HG02884 (cell line): ENCODE measurements at regions not wholly inside any gene's neighbourhood (a gene's known extent, or its start where the extent isn't known, plus 50 kb on each side); places are given as distances from the start of the nearest gene placed in this dataset.
"Not testable (repeated sequence)": the region's sequence is repeated elsewhere in the genome, so short reads cannot be mapped to it uniquely, and the experiment has no call there.

Source experiments
- ATAC-seq: cut with Tn5 transposase; IDR thresholded peaks from one replicate; pipeline ENCODE4 v1.9.1; 2021; ENCODE audit warnings: mild to moderate bottlenecking, moderate library complexity; ENCODE audit not compliant: unreplicated experiment

- no peak for ATAC-seq
These were observed 246.0 kb downstream of the HAPSTR1 start for GRCh38 chr16:9337308-9338032.

GRCh38 chr16:9338068-9338467, 246.6 kb downstream of the HAPSTR1 start:
- ATAC-seq: no peak

GRCh38 chr16:9338510-9338909, 247.1 kb downstream of the HAPSTR1 start:
- ATAC-seq: no peak

GRCh38 chr16:9340526-9341256, 249.2 kb downstream of the HAPSTR1 start:
- ATAC-seq: no peak

- no peak for ATAC-seq
These were observed 251.8 kb downstream of the HAPSTR1 start for GRCh38 chr16:9343276-9343675.

DNA sequence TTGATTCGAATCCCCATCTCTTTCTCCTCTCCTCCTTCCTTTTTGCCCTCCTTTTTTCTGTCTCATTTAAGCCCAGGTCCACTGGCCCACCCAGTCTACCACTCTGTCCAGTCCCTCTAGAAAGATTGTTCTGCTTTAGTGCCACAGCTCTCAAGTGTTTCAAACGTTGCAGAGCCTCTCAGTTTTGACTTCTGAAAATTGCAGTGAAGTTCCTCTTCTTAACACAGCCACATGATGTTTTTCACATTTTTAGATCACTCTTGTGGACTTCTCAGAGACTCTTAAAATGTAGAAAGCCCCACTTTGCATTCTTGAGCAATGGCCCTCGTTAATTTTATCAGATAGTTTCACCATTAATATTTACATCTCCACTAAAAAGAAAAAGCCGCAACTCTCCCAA, 253.1 kb downstream of the HAPSTR1 start:
- no peak for ATAC-seq

- no peak for ATAC-seq
These were observed 253.6 kb downstream of the HAPSTR1 start for GRCh38 chr16:9345046-9345445.

GRCh38 chr16:9345880-9346279, 254.4 kb downstream of the HAPSTR1 start:
- no peak for ATAC-seq

DNA sequence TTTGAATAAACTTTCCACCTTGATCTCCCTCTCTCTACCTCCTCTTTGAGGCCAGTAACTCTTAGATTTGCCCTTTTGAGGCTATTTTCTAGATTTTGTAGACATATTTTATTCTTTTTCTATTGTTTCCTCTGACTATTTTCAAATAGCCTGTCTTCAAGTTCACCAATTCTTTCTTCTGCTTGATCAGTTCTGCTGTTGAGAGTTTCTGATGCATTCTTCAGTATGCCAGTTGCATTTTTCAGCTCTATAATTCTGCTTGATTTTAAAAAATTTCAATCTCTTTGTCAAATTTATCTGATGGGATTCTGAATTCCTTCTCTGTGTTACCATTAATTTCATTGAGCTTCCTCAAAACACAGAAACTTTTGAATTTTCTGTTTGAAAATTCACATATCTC, 257.5 kb downstream of the HAPSTR1 start:
- no peak for ATAC-seq

DNA sequence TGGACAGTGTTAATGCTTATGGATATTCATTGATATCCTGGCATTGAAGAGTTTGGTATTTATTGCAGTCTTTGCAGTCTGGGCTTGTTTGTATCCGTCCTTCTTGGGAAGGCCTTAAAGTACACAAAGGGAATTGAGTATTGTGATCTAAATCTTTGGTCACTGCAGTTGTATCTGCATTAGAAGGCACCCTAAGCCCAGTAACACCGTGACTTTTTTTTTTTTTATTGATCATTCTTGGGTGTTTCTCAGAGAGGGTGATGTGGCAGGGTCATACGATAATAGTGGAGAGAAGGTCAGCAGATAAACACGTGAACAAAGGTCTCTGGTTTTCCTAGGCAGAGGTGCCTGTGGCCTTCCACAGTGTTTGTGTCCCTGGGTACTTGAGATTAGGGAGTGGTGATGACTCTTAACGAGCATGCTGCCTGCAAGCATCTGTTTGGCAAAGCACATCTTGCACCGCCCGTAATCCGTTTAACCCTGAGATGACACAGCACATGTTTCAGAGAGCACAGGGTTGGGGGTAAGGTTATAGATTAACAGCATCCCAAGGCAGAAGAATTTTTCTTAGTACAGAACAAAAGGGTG, 258.0 kb downstream of the HAPSTR1 start:
- not testable (repeated sequence) for ATAC-seq

GRCh38 chr16:9350119-9350799, 258.8 kb downstream of the HAPSTR1 start:
- not testable (repeated sequence) for ATAC-seq

- no peak for ATAC-seq
These were observed 260.0 kb downstream of the HAPSTR1 start for GRCh38 chr16:9351440-9351839.

GRCh38 chr16:9351841-9352434, 260.5 kb downstream of the HAPSTR1 start:
- no peak for ATAC-seq

- no peak for ATAC-seq
These were observed 266.4 kb downstream of the HAPSTR1 start for GRCh38 chr16:9357829-9358228.

- no peak for ATAC-seq
These were observed 268.6 kb downstream of the HAPSTR1 start for GRCh38 chr16:9360075-9360474.

GRCh38 chr16:9362050-9362449, 270.6 kb downstream of the HAPSTR1 start:
- no peak for ATAC-seq

GRCh38 chr16:9362604-9363003, 271.2 kb downstream of the HAPSTR1 start:
- no peak for ATAC-seq

GRCh38 chr16:9363520-9363919, 272.1 kb downstream of the HAPSTR1 start:
- no peak for ATAC-seq

- no peak for ATAC-seq
These were observed 273.4 kb downstream of the HAPSTR1 start for GRCh38 chr16:9364721-9365369.

DNA sequence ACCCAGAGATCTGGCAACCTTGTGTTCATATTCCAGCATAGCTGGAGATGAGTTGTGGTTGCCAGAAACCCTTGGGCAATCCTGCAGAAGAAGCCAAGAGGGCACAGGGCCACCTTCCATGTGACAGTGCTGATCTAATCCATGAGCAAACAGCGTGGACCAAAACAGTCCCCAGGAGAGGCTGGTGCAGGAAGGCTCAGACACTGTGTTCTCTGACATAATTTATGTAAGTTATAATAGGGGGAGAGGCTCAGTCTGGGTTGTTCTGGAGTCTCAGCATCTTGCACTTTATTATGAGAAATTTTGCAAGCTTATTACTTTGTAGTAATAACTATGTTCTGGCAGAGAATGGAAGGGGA, 273.9 kb downstream of the HAPSTR1 start:
- ATAC-seq: no peak
